Neural progenitor cell (in vitro differentiated cells): ENCODE measurements at regions not wholly inside any gene's neighbourhood (a gene's known extent, or its start where the extent isn't known, plus 50 kb on each side); places are given as distances from the start of the nearest gene placed in this dataset.

ENCODE experiments used
- DNase-seq: peaks from one replicate; pipeline ENCODE4 v3.0.0-alpha.2; 2016; ENCODE audit warnings: low spot score
- H2AFZ ChIP-seq: fragments of 200-600 bp; sonication (generic); replicated peaks from 2 replicates; pipeline ENCODE4 v1.6.1; 2016; ENCODE audit warnings: antibody characterized with exemption
- H3F3A ChIP-seq: fragments of 200-600 bp; sonication (generic); 2 replicates; pipeline ENCODE4 v1.6.1; 2016; ENCODE audit warnings: antibody characterized with exemption, low read depth
- H3K27ac ChIP-seq: fragments of 200-600 bp; sonication (generic); 2 replicates; pipeline ENCODE4 v1.5.1; 2016; ENCODE audit warnings: mild to moderate bottlenecking
- H3K27me3 ChIP-seq: fragments of 200-600 bp; sonication (generic); 2 replicates; pipeline ENCODE4 v1.6.1; 2016; ENCODE audit warnings: mild to moderate bottlenecking, moderate library complexity
- H3K36me3 ChIP-seq: fragments of 200-600 bp; sonication (generic); 2 replicates; pipeline ENCODE4 v1.5.1; 2016
- H3K4me1 ChIP-seq: fragments of 200-600 bp; sonication (generic); 2 replicates; pipeline ENCODE4 v1.6.1; 2016; ENCODE audit warnings: mixed run types
- H3K4me2 ChIP-seq: fragments of 200-600 bp; sonication (generic); 2 replicates; pipeline ENCODE4 v1.6.1; 2016
- H3K4me3 ChIP-seq: fragments of 200-600 bp; sonication (generic); 2 replicates; pipeline ENCODE4 v1.5.1; 2016
- H3K79me2 ChIP-seq: fragments of 200-600 bp; sonication (generic); 2 replicates; pipeline ENCODE4 v1.6.1; 2016; ENCODE audit warnings: low read depth
- H3K9ac ChIP-seq: fragments of 200-600 bp; sonication (generic); 2 replicates; pipeline ENCODE4 v1.6.1; 2016
- H3K9me3 ChIP-seq: fragments of 200-600 bp; sonication (generic); 2 replicates; pipeline ENCODE4 v1.5.1; 2016; ENCODE audit warnings: low read depth
- H4K20me1 ChIP-seq: fragments of 200-600 bp; sonication (generic); 2 replicates; pipeline ENCODE4 v1.6.1; 2016; ENCODE audit warnings: low read depth
- H3K27ac Mint-ChIP-seq: 3 replicates; pipeline ENCODE4 v1.8.0; 2021; ENCODE audit warnings: mixed read lengths
- H3K27me3 Mint-ChIP-seq: 2 replicates; pipeline ENCODE4 v1.8.0; 2022; ENCODE audit warnings: low read depth, mild to moderate bottlenecking, inconsistent platforms, moderate library complexity, mixed read lengths; ENCODE audit not compliant: insufficient read depth
- H3K36me3 Mint-ChIP-seq: 3 replicates; pipeline ENCODE4 v1.8.0; 2021; ENCODE audit warnings: mixed read lengths
- H3K4me1 Mint-ChIP-seq: 3 replicates; pipeline ENCODE4 v1.8.0; 2021; ENCODE audit warnings: mixed read lengths
- H3K4me3 Mint-ChIP-seq: 3 replicates; pipeline ENCODE4 v1.8.0; 2021; ENCODE audit warnings: mild to moderate bottlenecking, moderate library complexity, mixed read lengths
- H3K9me3 Mint-ChIP-seq: 3 replicates; pipeline ENCODE4 v1.8.0; 2020; ENCODE audit warnings: mixed read lengths
- CTCF ChIP-seq: fragments of 200-600 bp; sonication (generic); IDR thresholded peaks from 2 replicates; pipeline ENCODE4 v1.5.1; 2017; ENCODE audit warnings: antibody characterized with exemption, mild to moderate bottlenecking
- EZH2 ChIP-seq: fragments of 200-600 bp; sonication (generic); IDR thresholded peaks from 2 replicates; pipeline ENCODE4 v1.6.1; 2017; ENCODE audit warnings: antibody characterized with exemption, mild to moderate bottlenecking, moderate library complexity
- EZH2phosphoT487 ChIP-seq: fragments of 200-600 bp; sonication (generic); IDR thresholded peaks from 2 replicates; pipeline ENCODE4 v1.6.1; 2017; ENCODE audit warnings: antibody characterized with exemption

- no peak for DNase-seq
- no peak for TF ChIP-seq EZH2
- TF ChIP-seq EZH2phosphoT487, result no peak
- TF ChIP-seq CTCF, result no peak
- Histone ChIP-seq H3K9me3 (no peaks in the 10 kb centered on the region), H3K9ac (no peak overlapping the region), H3K79me2 (no peaks in the 10 kb centered on the region), H3K4me2 (no peak overlapping the region), H3K27me3 (no peaks in the 10 kb centered on the region), H3K27ac (no peak overlapping the region), H3K4me1 (no peaks in the 10 kb centered on the region), H3K36me3 (no peaks in the 10 kb centered on the region), H4K20me1 (no peaks in the 10 kb centered on the region), H3F3A (no peaks in the 10 kb centered on the region), H3K4me3 (no peak overlapping the region), H2AFZ (no peak overlapping the region)
- peaks cover 8% of the 10 kb centered on the region for H3K9me3 Mint-ChIP-seq
- H3K4me1 Mint-ChIP-seq, result no peaks in the 10 kb centered on the region
- no peak overlapping the region for H3K4me3 Mint-ChIP-seq
- no peaks in the 10 kb centered on the region for H3K36me3 Mint-ChIP-seq
- H3K27me3 Mint-ChIP-seq, result peaks cover 3% of the 10 kb centered on the region
- no peak overlapping the region for H3K27ac Mint-ChIP-seq
These were observed 120.3 kb upstream of the SUCLG2 start for GRCh38 chr3:67774676-67775075.

- Mint-ChIP-seq H3K9me3 (peaks cover 18% of the 10 kb centered on the region), H3K4me3 (no peak overlapping the region), H3K27ac (no peak overlapping the region), H3K4me1 (no peaks in the 10 kb centered on the region), H3K27me3 (peaks cover 2% of the 10 kb centered on the region), H3K36me3 (no peaks in the 10 kb centered on the region)
- DNase-seq, result no peak
- Histone ChIP-seq H3K36me3 (no peaks in the 10 kb centered on the region), H3K79me2 (no peaks in the 10 kb centered on the region), H3K4me3 (no peak overlapping the region), H4K20me1 (no peaks in the 10 kb centered on the region), H2AFZ (no peak overlapping the region), H3K4me2 (no peak overlapping the region), H3K9ac (no peak overlapping the region), H3K27ac (no peak overlapping the region), H3K27me3 (no peaks in the 10 kb centered on the region), H3F3A (no peaks in the 10 kb centered on the region), H3K9me3 (no peaks in the 10 kb centered on the region), H3K4me1 (no peaks in the 10 kb centered on the region)
- no peak for TF ChIP-seq CTCF
- TF ChIP-seq EZH2, result no peak
- TF ChIP-seq EZH2phosphoT487, result no peak
These were observed 111.2 kb upstream of the SUCLG2 start for GRCh38 chr3:67765575-67765974.

- DNase-seq, result no peak
- Mint-ChIP-seq H3K36me3 (no peaks in the 10 kb centered on the region), H3K27me3 (no peaks in the 10 kb centered on the region), H3K27ac (no peak overlapping the region), H3K4me1 (no peaks in the 10 kb centered on the region), H3K4me3 (no peak overlapping the region), H3K9me3 (no peaks in the 10 kb centered on the region)
- H3K27me3 ChIP-seq, result no peaks in the 10 kb centered on the region
- H3K79me2 ChIP-seq, result no peaks in the 10 kb centered on the region
- H3K27ac ChIP-seq, result no peak overlapping the region
- no peaks in the 10 kb centered on the region for H3F3A ChIP-seq
- H3K9ac ChIP-seq, result no peak overlapping the region
- H4K20me1 ChIP-seq, result no peaks in the 10 kb centered on the region
- H2AFZ ChIP-seq, result no peak overlapping the region
- no peaks in the 10 kb centered on the region for H3K9me3 ChIP-seq
- H3K36me3 ChIP-seq, result no peaks in the 10 kb centered on the region
- no peak overlapping the region for H3K4me3 ChIP-seq
- no peaks in the 10 kb centered on the region for H3K4me1 ChIP-seq
- no peak for TF ChIP-seq CTCF
- TF ChIP-seq EZH2, result no peak
- TF ChIP-seq EZH2phosphoT487, result no peak
- H3K4me2 ChIP-seq, result no peak overlapping the region
These were observed 90.9 kb upstream of the SUCLG2 start for GRCh38 chr3:67745296-67745695.

- Histone ChIP-seq H3K9me3 (no peaks in the 10 kb centered on the region), H3K4me1 (no peaks in the 10 kb centered on the region), H3K79me2 (no peaks in the 10 kb centered on the region), H3K4me2 (no peak overlapping the region), H3K4me3 (no peak overlapping the region), H3F3A (no peaks in the 10 kb centered on the region), H3K27me3 (no peaks in the 10 kb centered on the region), H3K27ac (no peak overlapping the region), H2AFZ (no peak overlapping the region), H3K36me3 (no peaks in the 10 kb centered on the region), H4K20me1 (no peaks in the 10 kb centered on the region), H3K9ac (no peak overlapping the region)
- no peak for DNase-seq
- Mint-ChIP-seq H3K4me3 (no peak overlapping the region), H3K27me3 (no peaks in the 10 kb centered on the region), H3K27ac (no peak overlapping the region), H3K36me3 (no peaks in the 10 kb centered on the region), H3K4me1 (no peaks in the 10 kb centered on the region), H3K9me3 (no peaks in the 10 kb centered on the region)
- TF ChIP-seq EZH2phosphoT487, result no peak
- no peak for TF ChIP-seq EZH2
- no peak for TF ChIP-seq CTCF
These were observed 90.3 kb upstream of the SUCLG2 start for GRCh38 chr3:67744699-67745098.
